Right kidney (tissue), 1 donor: ENCODE measurements at regions not wholly inside any gene's neighbourhood (a gene's known extent, or its start where the extent isn't known, plus 50 kb on each side); places are given as distances from the start of the nearest gene placed in this dataset.

ENCODE experiments used
- DNase-seq: peaks from one replicate; pipeline ENCODE4 v3.0.0-alpha.2; 2016

DNA sequence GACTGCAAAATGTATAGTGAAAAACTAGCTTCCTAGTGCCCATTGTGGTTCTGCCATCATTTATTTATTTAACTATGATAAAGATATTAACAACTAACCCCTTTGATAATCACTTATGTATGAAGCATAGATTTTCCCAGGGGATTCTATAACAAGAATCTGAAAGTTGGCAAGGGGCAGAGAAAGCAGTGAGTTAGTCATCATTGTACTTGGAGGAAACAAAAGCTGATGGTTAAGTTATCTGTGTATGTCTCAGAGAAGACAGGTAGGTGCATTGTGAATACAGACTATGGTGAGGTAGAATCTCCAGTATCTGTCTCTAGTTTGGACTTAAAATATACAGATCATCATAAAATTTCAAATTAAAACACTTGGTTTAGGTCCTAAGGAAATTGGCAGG lies 2159.1 kb upstream of the CELF4 start:
- DNase-seq, result no peak

DNA sequence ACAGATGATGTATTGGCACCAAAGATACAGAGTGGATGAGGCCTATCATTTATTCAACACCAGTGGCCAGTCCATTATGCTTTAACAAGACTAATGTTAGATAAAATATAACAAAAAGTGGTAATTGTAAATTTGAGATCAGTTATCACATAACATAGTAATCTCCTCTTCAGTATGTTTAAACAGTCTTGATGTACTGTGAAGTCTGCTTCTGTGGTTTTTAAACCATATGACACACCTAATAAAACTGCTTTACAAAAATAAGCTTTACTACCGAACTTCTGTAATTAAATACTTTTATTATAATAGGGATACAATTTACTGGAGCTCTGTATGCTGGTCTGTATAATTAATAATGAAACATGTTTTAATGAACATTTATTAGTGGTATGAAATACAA lies 2156.1 kb upstream of the CELF4 start:
- DNase-seq, result no peak

DNA sequence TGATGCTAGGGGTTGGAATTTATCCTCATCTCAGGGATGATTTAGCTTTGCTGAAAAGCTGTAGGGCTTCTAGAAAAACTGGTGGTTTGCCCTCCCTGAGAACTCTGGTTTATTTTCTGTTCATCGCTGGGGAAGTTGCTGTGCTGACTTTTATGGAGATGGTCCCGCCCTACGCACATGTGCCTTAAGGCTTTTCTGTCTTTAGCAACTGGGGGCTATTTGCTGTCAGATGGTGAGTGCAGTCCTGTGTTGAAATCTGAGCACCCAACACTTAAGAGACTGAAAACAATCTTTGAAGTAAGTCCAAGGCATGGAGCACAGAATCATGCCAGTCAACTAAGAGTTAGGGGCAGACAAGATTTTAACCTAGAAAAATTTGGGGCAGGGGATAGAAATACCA lies 2148.4 kb upstream of the CELF4 start:
- DNase-seq, result no peak

DNA sequence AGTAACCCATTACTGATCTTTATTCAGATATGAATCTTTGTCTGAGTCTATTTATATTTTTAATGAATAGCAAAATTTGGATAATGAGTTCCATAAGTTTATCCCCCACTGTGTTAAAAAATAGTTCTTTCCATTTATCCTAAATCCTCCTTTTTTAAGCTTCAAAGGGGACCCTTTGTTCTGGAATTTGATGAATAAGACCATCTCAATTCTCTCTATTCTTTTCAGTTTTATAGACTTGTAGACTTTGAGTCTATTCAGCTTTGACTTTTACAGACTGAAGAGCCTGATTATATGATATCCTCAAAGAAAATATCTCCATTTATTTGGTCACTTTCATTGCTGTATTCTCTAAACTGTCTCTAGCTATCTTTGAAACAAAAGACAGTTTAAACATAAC lies 2146.1 kb upstream of the CELF4 start:
- no peak for DNase-seq

DNA sequence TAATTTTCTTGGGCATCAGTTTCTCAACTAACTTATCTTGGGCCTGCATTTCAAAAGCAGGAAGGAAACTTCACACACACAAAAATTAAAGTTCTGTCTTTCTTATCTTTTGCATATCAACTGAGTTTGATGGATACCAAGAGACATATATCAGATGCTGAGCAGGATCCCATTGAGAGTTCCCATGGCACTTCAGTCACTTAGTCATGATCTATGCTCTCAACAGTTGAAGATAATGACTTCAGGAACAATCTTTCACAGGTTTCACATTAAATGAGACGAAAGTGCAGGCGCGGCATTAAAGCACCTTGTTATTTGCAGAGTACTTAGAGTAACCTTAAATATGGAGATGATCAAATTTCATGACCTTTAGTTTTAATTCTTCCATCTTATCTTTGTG lies 2139.8 kb upstream of the CELF4 start:
- DNase-seq, result no peak

DNA sequence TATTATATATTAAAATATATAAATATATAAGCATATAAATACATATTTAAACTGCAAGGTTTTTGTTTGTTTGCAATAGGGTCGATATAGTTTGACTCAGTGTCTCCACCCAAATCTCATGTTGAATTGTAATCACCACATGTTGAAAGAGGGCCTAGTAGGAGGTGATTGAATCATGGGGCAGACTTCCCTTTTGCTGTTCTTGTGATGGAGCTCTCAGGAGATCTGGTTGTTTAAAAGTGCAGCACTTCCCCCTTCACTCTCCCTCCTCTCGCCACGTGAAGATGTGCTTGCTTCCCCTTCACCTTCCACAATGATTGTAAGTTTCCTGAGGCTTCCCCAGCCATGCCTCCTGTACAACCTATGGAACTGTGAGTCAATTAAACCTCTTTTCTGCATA lies 2137.3 kb upstream of the CELF4 start:
- DNase-seq, result no peak

DNA sequence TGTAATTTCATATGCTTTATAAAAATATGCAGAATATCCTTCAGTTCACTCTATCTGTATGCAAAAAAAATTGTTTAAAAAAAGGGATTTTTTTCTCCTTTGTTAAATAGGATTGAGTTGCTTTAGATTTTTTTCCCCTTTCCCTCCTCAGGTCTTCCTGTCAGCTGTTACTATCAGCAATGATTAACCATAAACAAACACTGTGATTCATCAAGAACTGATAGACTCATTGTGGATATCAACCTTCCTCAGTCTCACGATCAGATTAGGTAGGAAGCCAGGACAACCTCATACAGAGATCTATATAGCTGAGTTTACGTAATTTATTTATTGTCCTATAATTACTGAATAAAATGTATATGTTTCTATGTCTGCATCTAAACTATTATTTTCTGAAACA lies 2136.2 kb upstream of the CELF4 start:
- DNase-seq, result no peak

DNA sequence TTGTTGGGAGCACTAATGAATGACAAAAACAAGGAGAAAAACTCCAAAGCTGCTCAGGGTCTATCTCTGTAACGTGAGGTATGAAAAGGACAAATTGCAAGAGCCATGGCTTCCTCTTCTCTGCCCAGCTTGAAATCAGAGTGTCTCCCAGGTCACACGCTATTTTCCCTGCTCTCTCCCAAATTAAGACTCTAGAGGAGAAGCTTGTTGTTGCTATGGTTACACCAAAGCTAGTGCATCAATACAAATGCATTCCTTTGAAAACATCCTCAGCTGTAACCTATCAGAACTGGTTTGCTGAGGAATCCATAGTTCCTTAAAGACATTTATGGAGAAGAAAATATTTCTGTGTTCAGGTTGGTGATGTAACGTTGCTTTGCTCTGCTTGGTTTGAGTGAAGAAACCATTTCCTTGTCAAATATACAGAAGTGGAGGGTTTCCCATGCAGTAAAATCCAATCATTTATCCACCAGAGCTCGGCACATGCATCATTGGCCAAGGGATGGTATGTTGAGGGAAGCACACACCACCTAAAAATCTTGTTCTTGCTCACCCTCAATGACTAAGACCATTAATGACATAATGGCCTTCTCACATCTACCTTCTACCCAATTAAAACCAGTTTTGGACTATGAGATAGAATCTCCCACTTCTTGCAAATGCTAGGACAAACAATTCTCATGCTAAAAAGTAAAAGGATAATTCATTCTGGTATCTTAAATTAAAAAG lies 2135.6 kb upstream of the CELF4 start:
- no peak for DNase-seq

DNA sequence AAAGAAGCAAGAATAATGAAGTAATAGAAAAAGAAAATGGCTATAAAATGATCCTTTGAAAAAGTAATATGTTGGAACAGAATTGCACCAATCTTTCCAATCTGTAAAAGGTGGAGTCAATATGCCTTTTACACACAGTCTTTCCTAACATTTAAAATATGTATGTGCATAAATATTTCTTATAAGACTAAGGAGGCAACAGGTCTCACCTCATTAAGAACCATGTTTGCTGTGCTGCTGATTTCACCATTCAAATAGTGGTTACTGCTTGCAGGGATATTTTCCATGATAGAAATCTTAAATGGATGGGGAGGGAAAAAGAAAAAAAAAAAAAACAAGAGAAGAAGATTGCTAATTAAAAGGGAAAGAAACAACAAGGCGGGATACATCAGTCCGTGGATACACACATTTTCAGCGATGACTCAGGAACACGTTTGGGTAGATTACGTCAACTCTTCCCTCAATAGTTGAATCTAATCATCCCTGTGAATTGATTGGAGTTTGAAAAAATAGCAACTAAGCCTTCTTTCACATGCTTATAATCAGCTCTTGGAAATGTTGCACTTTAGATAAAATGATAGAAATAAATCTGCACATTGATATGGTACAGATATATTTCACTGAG lies 2133.9 kb upstream of the CELF4 start:
- DNase-seq, result no peak

DNA sequence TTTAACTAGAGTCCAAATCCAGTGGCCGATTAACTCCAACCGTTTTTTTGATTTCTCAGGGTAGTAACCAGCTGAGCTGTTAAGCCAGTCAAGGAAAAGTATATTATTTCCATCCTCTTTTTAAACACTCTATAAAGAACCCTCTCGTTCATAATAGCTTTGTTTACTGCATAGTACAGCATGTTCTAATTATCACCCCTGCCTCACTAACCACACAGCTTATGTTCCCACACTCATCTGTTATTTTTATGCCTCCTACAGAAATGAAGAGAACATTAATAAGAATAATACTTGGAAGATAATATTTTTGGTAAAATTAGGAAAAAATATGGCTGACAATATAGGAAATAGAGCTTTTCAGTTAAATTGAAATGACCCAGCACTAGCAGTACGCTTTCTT lies 2132.8 kb upstream of the CELF4 start:
- DNase-seq, result no peak

DNA sequence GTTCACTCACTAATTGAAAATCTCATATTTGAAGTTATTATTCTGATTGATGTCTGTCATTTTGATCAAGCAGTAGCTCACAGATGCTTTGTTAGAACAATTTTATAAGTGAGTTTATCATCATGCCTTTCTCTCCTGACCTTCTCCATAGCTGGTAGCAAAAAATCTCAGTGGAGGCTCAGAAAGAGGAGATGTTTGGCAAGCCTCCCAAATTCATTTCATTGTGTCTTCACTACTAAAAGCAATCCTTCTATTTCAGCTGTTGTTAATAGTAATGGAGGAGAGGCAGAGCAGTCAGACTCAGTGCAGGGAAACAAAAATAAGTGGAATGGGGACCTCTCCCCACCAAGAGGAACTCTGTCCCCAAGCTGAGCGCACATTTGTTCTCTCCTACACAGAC lies 2127.8 kb upstream of the CELF4 start:
- DNase-seq, result no peak

DNA sequence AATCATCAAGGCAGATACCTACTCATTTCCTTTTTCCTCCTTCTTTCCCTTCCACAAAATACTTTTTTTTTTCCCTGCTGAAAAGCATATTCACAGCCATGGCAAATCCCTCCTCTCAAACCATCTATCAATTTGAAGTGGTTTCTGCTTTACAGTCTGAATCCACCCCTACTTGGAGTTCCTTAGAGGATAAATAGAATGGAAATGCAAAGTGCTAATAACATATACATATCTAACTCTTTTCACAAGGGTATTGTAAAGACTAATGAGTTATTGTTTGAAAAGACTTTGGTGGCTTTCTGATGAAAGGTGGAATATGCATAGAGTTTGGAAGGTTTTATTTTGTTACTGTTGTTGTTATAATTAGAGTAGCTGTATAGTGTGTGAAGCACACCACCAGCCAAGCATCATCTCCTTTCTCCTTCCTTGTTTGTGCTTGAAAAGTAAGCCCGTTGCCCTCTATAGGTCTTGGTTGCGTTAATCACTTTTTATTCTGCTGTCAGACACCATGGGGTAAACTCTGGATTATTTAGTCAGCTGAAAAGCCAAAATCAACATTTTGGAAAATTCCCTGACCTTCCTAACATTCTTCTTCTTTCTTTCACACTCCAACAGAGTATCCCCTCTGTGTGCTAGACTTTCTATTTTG lies 2126.9 kb upstream of the CELF4 start:
- peak; percentile 7 for DNase-seq

DNA sequence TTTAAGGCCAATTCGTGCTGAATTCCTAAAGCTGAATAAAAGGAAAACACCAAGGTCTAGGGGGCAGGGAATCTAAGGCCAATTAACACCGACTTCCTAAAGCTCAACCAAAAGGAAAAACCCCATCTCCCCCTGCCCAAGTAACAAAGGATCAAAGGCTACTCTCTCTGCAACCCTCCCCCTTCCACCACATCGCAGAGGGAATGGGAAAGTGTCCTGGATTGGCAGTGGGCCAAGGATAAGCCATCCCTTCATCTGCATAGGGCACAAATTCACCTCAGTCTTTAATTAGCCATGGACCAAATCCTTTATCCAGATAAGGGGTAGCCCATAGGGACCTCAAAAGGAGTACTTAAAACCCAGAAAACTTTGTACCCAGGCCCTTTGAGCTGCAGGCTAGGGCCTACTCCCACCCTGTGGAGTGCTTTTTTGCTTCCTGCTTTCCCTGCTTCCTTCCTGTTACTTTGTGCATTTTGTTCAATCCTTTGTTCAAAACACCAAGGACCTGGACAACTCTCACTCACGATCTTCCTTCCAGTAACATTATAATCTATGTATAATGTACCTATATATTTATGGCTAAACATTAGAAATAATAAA lies 2119.8 kb upstream of the CELF4 start:
- no peak for DNase-seq

DNA sequence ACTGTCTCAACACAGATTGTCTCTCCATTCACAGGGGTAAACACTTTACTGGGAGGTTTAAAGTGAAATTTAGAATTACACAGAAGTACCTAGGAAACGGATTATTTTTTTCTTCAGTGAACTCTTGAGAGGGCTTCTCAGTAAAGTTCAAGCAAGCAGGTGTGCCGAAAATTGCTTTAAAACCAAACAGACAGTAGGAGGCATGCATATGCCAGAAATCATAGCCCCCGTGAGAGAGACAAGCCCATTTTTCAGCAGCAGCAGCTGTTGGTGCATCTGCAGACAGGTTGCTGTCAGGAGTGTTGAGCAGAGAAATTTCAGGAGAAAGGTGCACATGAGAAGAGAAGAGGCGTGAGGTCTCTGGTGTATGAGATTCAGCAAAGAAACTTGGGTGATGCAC lies 2115.5 kb upstream of the CELF4 start:
- DNase-seq, result peak; percentile 2

DNA sequence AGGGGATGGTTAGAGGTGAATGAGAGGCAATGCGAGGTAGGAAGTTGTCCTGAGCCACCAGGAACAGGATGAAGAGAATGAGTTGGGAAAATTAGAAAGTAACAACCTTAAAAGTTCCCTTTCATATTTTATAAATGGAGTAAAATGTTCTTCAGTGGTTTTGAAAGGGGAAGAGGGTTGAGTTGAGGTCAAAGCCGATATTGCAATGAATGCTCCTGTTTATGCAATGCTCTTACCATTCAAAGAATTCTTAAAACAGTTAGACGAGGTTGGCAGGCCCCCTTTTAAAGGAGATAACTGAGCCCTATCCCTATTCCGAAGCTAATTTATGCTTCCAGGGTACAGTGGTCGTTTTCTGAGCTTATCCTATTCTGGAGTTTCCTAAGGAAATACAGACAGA lies 2110.3 kb upstream of the CELF4 start:
- no peak for DNase-seq

DNA sequence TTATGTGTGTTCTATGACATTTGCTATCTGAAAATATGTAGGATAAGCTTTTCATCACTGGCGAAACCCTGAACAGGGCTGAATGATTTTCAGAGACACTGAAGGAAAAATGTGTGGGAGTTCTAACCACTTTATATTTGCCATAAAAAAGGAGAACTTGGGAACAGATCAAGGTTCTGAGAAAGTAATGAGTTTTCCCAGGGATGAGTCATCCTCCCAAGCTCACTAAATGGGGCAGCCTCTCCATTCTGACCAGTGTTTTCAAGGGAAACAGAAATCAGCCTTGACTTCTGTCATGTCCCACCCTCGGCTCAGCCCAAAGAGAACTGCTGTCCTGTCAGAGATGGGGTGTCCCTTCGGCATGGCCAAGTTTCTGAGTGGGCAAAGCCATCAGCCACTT lies 2109.8 kb upstream of the CELF4 start:
- no peak for DNase-seq

DNA sequence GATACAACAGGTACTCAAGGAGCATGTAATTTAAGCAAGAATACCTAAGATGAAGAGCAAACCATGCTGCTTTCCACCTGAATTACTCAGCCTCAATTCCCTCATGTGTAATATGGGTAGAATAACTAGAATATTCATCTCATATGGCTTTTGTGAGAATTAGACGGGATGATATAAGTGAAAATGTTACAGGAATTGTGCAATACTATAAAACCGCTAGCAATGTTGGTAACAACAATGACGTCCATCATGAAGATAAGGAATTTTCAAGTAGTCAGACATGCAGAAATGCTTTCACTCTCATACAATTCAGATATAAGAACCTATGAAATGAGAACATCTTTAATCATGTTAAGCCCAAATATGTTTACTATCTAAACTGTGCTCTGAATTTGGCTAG lies 2106.6 kb upstream of the CELF4 start:
- no peak for DNase-seq

DNA sequence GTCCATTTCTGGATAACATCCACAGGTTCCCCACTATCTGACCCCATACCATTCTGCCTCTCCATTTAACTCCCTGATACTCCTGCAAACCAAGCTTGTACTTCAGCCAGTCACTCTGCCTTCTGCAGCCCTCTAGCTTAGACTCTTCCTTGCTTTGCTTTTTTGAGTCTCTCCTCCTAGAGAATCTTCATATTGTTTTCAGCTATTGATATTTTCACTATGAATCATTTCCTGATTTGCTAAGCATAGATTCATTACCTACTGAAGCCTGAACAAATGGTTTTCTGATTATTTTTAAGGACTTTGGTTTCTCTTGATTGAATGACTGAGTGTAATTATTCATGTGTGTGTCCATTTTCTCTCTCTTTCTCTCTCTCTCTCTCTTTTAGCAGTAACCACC lies 2102.3 kb upstream of the CELF4 start:
- no peak for DNase-seq

DNA sequence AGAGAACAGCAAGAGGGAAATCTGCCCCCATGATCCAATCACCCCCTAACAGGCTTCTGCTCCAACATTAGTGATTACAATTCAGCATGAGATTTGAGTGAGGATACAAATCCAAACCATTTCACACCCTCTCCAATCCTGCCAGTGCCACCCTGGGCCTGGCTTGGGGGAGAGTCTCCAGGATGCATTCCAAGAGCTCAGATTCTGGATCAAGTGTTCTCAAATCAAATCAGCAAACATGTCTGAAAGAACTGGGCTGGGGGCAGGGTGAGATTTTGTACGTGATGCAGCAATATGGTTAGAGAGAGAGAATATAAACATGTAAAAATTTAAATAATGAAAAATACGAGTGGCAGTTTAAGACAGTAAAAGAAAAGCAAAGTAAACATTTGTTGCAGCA lies 2100.9 kb upstream of the CELF4 start:
- no peak for DNase-seq

DNA sequence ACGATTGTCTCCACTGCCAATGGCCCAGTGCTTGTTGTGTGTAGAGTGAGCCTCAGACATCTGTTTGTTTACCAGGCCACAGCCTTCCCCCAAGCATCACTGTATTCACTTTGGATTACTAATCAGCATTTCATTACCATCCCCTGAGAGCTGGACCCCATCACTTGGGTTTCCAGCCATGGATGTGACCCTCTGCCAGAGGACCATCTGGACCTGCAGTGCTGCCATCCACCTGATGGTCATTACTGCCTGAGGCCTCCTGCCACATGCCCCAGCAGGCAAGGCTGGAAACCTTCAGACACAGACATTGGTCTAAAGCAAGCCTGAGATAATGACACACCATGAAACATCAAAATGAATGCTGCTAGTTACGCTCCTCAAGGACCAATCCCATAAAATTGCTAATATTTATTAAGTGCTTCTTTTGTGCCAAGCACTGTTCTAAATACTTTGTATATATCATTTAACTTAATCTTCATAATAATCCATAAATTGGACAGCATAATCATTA lies 2096.3 kb upstream of the CELF4 start:
- no peak for DNase-seq

DNA sequence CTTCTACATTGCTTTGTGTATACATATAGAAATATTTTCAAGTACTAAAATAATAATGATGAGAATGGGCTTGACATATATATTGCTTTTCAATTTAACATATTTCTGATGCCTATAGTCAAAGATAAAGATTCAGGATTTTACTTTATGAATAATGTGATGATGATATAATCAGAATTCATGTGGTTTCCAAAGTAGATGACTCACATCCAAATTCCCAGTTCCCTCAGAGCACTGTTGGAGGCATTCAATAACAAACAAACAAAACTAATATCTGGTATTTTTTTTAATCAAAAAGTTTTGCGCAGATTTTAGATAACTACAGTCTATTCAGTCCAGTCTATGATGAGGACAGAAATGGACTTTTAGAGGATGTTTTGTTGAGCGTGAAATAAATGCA lies 2094.5 kb upstream of the CELF4 start:
- no peak for DNase-seq

DNA sequence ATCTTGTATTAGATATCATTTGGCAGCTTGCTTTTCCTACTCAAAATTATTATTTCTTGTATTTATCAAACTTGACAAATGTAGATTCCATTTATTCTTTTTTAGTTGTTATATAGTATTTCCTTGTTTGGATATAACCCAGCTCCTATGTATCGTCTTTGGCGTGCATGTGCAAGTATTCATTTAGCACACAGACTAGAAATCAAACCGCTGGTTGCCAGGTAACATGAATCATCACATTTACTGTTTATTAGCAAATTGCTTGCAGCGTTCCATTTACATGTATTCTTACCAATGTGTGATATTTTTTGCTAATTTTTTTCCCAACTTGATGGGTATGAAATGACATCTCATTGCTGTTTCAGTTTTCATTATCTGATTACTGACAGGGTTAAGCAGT lies 2089.7 kb upstream of the CELF4 start:
- DNase-seq, result no peak

DNA sequence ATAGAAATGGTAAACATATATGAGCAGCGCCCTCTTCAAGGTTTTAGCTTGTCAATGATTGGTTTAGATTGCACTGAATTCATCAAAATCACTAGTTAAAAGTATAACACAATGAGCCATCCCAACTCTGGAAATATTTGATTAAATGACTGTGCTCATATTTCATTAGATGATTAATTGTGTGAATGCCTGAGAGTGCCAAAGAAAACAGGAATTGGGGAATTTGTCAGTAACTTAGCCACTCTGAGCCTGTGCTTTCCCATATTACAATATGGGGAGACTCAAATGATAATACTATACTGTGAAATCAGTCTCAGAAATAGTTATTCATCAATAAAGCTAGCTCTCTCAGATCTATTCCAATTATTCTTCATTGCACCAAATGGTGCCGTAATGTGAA lies 2087.6 kb upstream of the CELF4 start:
- DNase-seq, result no peak

DNA sequence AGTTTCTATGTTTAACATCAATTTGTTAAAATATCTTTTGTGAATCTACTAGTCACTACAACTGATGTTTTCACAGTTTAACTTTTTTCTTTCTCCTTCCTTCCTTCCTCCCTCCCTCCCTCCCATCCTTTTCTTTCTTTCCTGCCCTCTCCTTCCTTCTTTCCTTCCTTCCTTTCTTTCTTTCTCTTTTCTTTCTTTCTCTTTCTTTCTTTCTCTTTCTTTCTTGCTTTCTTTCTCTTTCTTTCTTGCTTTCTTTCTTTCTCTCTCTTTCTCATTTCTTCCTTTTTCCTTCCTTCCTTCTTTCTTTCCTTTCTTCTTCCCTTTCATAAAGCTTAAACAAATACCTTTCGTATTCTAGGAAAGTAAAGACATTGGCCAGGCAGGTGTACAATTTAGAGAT lies 2083.0 kb upstream of the CELF4 start:
- DNase-seq, result no peak
